ENCODE measurements at regions not wholly inside any gene's neighbourhood (a gene's known extent, or its start where the extent isn't known, plus 50 kb on each side); places are given as distances from the start of the nearest gene placed in this dataset.

DNA sequence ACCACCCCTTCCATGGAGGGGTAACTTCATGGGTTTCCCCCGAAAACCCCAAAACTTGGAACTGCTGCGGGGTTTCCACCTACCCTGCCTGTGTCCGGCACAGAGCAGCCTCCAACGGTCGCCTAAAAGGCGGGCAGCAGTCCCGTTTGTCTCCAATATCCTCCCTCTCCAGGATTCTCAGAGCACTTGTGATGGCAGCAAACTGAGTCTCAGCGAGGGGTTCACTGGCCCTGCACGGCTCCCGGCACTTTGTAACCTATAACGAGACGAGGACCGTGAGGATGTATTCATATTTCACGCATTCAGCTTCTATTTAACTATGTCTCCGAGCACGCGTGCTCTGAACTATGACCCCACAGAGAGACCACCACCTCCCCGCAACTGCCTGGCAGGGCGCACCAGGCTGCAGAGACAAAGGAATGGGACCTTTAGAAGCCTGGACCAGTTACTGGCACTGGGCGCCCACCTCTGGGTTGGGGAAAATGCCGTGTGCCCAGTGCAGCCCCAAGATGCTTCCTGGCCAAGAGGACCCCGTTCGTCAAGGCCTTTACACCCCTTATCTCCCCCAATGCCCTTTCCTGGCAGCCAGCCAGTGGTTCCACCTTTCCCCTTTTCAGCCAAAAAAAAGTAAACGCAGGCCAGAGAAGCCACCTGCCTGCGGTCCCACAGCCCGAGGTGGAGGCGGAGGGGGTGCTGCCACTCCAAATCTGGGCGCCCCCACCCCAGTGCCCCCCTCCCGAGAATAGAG is 173.1 kb upstream of the RTL1 start:
- H3K36me3 Mint-ChIP-seq (ENCODE audit: low read depth): no peaks in the 10 kb centered on the region
- H3K27ac ChIP-seq (ENCODE audit: low read depth): no peak overlapping the region
- no peaks in the 10 kb centered on the region for H3F3A ChIP-seq (replicated peaks; ENCODE audit: low read depth)
- ATAC-seq: no peak
- peak overlapping the region; percentile 85 for H3K4me2 ChIP-seq
- no peaks in the 10 kb centered on the region for H3K79me2 ChIP-seq (replicated peaks; ENCODE audit: insufficient read depth)
- H3K9me2 ChIP-seq (ENCODE audit: insufficient read depth): no peaks in the 10 kb centered on the region
- H3K27me3 Mint-ChIP-seq (ENCODE audit: insufficient read depth, low read depth, poor library complexity): peaks cover 26% of the 10 kb centered on the region
- H3K4me3 ChIP-seq: peak overlapping the region; percentile 63
- no peak for TF ChIP-seq CREB1 (CRISPR knock-in tag; IDR thresholded peaks at IDR 0.05; ENCODE audit: low read depth)
- TF ChIP-seq, protein P1, sequence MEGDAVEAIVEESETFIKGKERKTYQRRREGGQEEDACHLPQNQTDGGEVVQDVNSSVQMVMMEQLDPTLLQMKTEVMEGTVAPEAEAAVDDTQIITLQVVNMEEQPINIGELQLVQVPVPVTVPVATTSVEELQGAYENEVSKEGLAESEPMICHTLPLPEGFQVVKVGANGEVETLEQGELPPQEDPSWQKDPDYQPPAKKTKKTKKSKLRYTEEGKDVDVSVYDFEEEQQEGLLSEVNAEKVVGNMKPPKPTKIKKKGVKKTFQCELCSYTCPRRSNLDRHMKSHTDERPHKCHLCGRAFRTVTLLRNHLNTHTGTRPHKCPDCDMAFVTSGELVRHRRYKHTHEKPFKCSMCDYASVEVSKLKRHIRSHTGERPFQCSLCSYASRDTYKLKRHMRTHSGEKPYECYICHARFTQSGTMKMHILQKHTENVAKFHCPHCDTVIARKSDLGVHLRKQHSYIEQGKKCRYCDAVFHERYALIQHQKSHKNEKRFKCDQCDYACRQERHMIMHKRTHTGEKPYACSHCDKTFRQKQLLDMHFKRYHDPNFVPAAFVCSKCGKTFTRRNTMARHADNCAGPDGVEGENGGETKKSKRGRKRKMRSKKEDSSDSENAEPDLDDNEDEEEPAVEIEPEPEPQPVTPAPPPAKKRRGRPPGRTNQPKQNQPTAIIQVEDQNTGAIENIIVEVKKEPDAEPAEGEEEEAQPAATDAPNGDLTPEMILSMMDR (conservative IDR thresholded peaks at IDR 0.05; ENCODE audit: low read depth in 2 of 2): no peak
- no peak for DNase-seq (ENCODE audit: low spot score)
- peaks cover 8% of the 10 kb centered on the region for H3K27me3 ChIP-seq (ENCODE audit: insufficient read depth)
- no peaks in the 10 kb centered on the region for H3K36me3 ChIP-seq (ENCODE audit: insufficient read depth)
- no peak overlapping the region for H3K27ac Mint-ChIP-seq
- H3K4me3 Mint-ChIP-seq: peak overlapping the region; percentile 69; the same call in 2 of the 3 replicates
- peaks cover 38% of the 10 kb centered on the region for H3K4me1 Mint-ChIP-seq
- peak overlapping the region; percentile 84 for H2AFZ ChIP-seq
- peaks cover 34% of the 10 kb centered on the region for H3K4me1 ChIP-seq (ENCODE audit: insufficient read depth)
- no peaks in the 10 kb centered on the region for H4K20me1 ChIP-seq (replicated peaks; ENCODE audit: insufficient read depth)
- no peaks in the 10 kb centered on the region for H3K9me3 Mint-ChIP-seq

DNA sequence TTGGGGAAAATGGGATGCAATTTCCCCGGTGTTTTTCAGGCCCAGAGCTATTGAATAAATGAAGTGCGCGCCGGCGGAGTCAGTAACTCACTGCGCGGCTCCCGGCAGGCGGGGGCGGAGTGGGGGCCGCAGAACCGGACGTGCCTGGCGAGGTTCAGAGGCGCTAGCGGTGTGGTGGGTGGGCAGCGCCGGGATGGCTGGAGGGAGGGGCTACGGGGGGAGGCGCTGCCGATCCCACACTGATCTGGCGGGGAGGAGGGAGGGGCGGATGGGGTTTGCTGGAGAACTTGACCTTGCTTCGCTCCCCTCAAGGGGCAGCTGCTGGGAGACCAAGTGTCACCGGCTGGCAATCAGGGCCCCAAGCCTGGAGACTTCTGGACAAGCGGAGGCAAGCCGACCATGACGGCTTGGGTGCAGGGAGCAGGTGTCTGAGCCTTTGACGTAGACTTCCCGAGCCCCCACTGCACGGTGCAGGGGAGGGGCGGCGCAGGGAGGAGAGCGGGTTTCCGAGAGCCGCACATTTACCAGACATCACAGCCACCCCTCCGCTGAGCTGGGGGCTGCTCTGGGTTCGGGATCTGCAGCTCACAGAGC is 174.1 kb upstream of the RTL1 start:
- ATAC-seq (peak; percentile 55), DNase-seq (ENCODE audit: low spot score) (peak; percentile 82)
- H3K4me2 ChIP-seq: peak overlapping the region; percentile 85
- peaks cover 29% of the 10 kb centered on the region for H3K4me1 ChIP-seq (ENCODE audit: insufficient read depth)
- H3K4me3 Mint-ChIP-seq: peak overlapping the region; percentile 69
- H3K27ac Mint-ChIP-seq: no peak overlapping the region
- H3K36me3 Mint-ChIP-seq (ENCODE audit: low read depth): no peaks in the 10 kb centered on the region
- H3F3A ChIP-seq (replicated peaks; ENCODE audit: low read depth): no peaks in the 10 kb centered on the region
- no peaks in the 10 kb centered on the region for H3K79me2 ChIP-seq (replicated peaks; ENCODE audit: insufficient read depth)
- no peaks in the 10 kb centered on the region for H3K9me3 Mint-ChIP-seq
- H4K20me1 ChIP-seq (replicated peaks; ENCODE audit: insufficient read depth): no peaks in the 10 kb centered on the region
- no peaks in the 10 kb centered on the region for H3K36me3 ChIP-seq (ENCODE audit: insufficient read depth)
- H3K27ac ChIP-seq (ENCODE audit: low read depth): no peak overlapping the region
- H3K27me3 Mint-ChIP-seq (ENCODE audit: insufficient read depth, low read depth, poor library complexity): peaks cover 23% of the 10 kb centered on the region
- peaks cover 8% of the 10 kb centered on the region for H3K27me3 ChIP-seq (ENCODE audit: insufficient read depth)
- no peaks in the 10 kb centered on the region for H3K9me2 ChIP-seq (ENCODE audit: insufficient read depth)
- peak overlapping the region; percentile 84 for H2AFZ ChIP-seq
- TF ChIP-seq, protein P1 (conservative IDR thresholded peaks at IDR 0.05; ENCODE audit: low read depth in 2 of 2): no peak
- peak; percentile 7; the same call in 1 of the 2 replicates for TF ChIP-seq CREB1 (CRISPR knock-in tag; IDR thresholded peaks at IDR 0.05; ENCODE audit: low read depth)
- H3K4me3 ChIP-seq: peak overlapping the region; percentile 63
- H3K4me1 Mint-ChIP-seq: peaks cover 28% of the 10 kb centered on the region
